C4-2B (cell line): ENCODE measurements at regions not wholly inside any gene's neighbourhood (a gene's known extent, or its start where the extent isn't known, plus 50 kb on each side); places are given as distances from the start of the nearest gene placed in this dataset.

ENCODE experiments used
- CTCF ChIP-seq: fragments of 450-650 bp; conservative IDR thresholded peaks from 2 replicates; pipeline ENCODE4 v1.5.1; 2017; ENCODE audit warnings: mild to moderate bottlenecking
- ZFX ChIP-seq: fragments of 450-650 bp; IDR thresholded peaks from 2 replicates; pipeline ENCODE4 v1.6.1; 2017

GRCh38 chr10:85111271-85111670, 782.9 kb downstream of the CCSER2 start:
- no peak for TF ChIP-seq CTCF
- TF ChIP-seq ZFX, result no peak
